ENCODE measurements at regions not wholly inside any gene's neighbourhood (a gene's known extent, or its start where the extent isn't known, plus 50 kb on each side); places are given as distances from the start of the nearest gene placed in this dataset.

- H3K4me3 ChIP-seq (ENCODE audit: low read depth in 1 of 2, low read length in 1 of 2), result no peak overlapping the region
- H3K36me3 ChIP-seq, result no peaks in the 10 kb centered on the region
- H3K27ac ChIP-seq, result no peak overlapping the region
- no peaks in the 10 kb centered on the region for H3K4me1 ChIP-seq (ENCODE audit: control insufficient read depth in 1 of 2, insufficient read depth in 1 of 2, low read depth in 1 of 2, low read length in 1 of 2)
- TF ChIP-seq CTCF (IDR thresholded peaks at IDR 0.05), result no peak
- H3K27me3 ChIP-seq, result no peaks in the 10 kb centered on the region
- H3K9me3 ChIP-seq, result no peaks in the 10 kb centered on the region
These were observed 495.8 kb upstream of the ACVR2A start for GRCh38 chr2:147348931-147349555.

GRCh38 chr2:147346142-147346541, 498.7 kb upstream of the ACVR2A start:
- no peaks in the 10 kb centered on the region for H3K36me3 ChIP-seq
- no peak for TF ChIP-seq CTCF (IDR thresholded peaks at IDR 0.05)
- H3K27ac ChIP-seq, result no peak overlapping the region
- no peaks in the 10 kb centered on the region for H3K4me1 ChIP-seq (ENCODE audit: control insufficient read depth in 1 of 2, insufficient read depth in 1 of 2, low read depth in 1 of 2, low read length in 1 of 2)
- H3K4me3 ChIP-seq (ENCODE audit: low read depth in 1 of 2, low read length in 1 of 2), result no peak overlapping the region
- no peaks in the 10 kb centered on the region for H3K27me3 ChIP-seq
- H3K9me3 ChIP-seq, result no peaks in the 10 kb centered on the region

DNA sequence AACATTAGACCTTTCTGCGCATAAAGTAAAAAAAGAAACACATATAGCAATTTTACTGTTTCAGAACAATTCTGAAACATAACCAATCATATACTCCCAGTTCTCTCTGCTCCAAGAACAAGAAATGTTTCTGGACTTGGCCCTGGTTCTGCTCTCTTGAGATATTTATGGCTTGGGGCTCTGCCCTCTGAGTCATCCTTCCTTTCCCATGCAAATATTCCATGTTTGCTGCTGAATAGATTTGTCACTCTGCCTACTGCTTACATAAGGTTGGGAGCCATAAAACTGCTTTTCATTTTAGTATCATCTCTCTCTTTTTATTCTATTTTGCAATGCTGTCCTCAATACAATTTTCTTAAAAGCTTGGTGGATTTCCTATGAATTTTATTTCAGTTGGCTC, 499.6 kb upstream of the ACVR2A start:
- H3K36me3 ChIP-seq, result no peaks in the 10 kb centered on the region
- H3K4me3 ChIP-seq (ENCODE audit: low read depth in 1 of 2, low read length in 1 of 2), result no peak overlapping the region
- H3K9me3 ChIP-seq, result no peaks in the 10 kb centered on the region
- no peaks in the 10 kb centered on the region for H3K4me1 ChIP-seq (ENCODE audit: control insufficient read depth in 1 of 2, insufficient read depth in 1 of 2, low read depth in 1 of 2, low read length in 1 of 2)
- no peak for TF ChIP-seq CTCF (IDR thresholded peaks at IDR 0.05)
- no peak overlapping the region for H3K27ac ChIP-seq
- H3K27me3 ChIP-seq, result no peaks in the 10 kb centered on the region

DNA sequence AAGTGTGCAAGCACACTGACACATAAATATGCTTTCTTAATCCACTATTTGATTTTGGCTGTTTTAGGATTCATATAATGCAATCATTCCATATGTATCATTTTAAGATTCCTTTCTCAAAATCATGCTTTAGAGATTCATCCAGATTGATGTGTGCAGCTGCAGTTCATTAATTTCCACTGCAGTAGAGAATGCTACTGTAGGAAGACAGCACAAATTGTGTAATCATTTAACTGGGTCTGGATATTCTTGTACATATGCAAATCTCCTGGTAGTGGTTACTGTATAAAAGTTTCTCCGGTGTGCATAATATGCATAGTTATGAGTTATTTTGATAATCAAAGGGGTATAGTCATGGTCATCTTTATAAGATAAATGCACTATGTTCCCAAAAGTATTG, 502.5 kb upstream of the ACVR2A start:
- no peaks in the 10 kb centered on the region for H3K4me1 ChIP-seq (ENCODE audit: control insufficient read depth in 1 of 2, insufficient read depth in 1 of 2, low read depth in 1 of 2, low read length in 1 of 2)
- no peaks in the 10 kb centered on the region for H3K36me3 ChIP-seq
- no peaks in the 10 kb centered on the region for H3K9me3 ChIP-seq
- H3K27ac ChIP-seq, result no peak overlapping the region
- TF ChIP-seq CTCF (IDR thresholded peaks at IDR 0.05), result no peak
- no peaks in the 10 kb centered on the region for H3K27me3 ChIP-seq
- no peak overlapping the region for H3K4me3 ChIP-seq (ENCODE audit: low read depth in 1 of 2, low read length in 1 of 2)

- no peak overlapping the region for H3K27ac ChIP-seq
- H3K36me3 ChIP-seq, result no peaks in the 10 kb centered on the region
- H3K27me3 ChIP-seq, result no peaks in the 10 kb centered on the region
- TF ChIP-seq CTCF (IDR thresholded peaks at IDR 0.05), result no peak
- H3K4me1 ChIP-seq (ENCODE audit: control insufficient read depth in 1 of 2, insufficient read depth in 1 of 2, low read depth in 1 of 2, low read length in 1 of 2), result no peaks in the 10 kb centered on the region
- H3K4me3 ChIP-seq (ENCODE audit: low read depth in 1 of 2, low read length in 1 of 2), result no peak overlapping the region
- H3K9me3 ChIP-seq, result no peaks in the 10 kb centered on the region
These were observed 512.9 kb upstream of the ACVR2A start for GRCh38 chr2:147331790-147332419.

Data from neutrophil (primary cell).